GM13976 (cell line): ENCODE measurements at regions not wholly inside any gene's neighbourhood (a gene's known extent, or its start where the extent isn't known, plus 50 kb on each side); places are given as distances from the start of the nearest gene placed in this dataset.

Experiments
- DNase-seq: peaks from one replicate; pipeline ENCODE4 v3.0.0; 2012; ENCODE audit warnings: low spot score
- CTCF ChIP-seq: IDR thresholded peaks from 2 replicates; pipeline ENCODE4 v1.5.1; 2012; ENCODE audit warnings: borderline replicate concordance, mild to moderate bottlenecking; ENCODE audit not compliant: insufficient read depth; ENCODE audit errors: extremely low read depth, missing control alignments, control extremely low read depth
- in situ Hi-C: fragments of 300-500 bp; cut with MboI; formaldehyde crosslinking; loops from one replicate; pipeline ENCODE4 v1.12.0; 2022; ENCODE audit warnings: low sequenced_read_pairs, mixed read lengths, inconsistent platforms; ENCODE audit not compliant: unreplicated experiment

DNA sequence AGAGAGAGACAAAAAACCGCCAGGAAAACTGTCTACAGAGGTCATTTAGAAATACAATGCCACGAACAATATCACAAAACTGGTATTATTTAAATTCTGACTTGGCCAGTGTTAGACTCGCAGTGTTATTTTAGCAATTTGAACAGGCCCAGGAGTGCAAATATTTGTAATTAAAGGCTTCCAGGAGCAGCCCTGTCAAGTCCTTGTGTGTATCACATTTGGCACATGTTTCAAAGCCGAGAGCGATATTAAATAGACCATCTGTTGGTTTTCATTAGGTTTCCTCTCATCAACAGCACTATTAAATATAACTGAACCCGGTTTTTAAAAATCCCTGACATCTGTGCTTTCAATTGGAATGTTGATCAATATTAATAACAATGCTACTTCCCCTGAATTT lies 656.9 kb downstream of the TSN start:
- DNase-seq = no peak
- in situ Hi-C loops = no loop called here
- no peak for TF ChIP-seq CTCF

DNA sequence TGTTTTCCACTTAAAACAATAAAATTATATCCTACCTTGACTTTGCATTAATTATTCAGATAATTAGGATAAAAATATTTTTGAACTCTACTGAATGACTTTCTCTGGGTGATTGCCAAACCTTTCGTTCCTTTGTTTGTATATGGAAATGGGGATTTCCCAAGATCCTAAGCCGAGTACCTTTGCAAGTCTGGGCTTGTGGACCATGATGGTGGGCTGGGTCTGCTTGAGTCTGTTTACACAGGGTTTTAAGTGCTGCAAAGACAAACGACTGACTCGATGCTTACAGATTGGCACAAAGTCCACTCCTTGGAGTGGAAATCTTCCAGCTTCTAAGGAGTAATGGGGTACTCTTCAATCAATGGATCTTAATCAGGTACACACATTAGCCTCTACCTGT lies 659.5 kb downstream of the TSN start:
- no peak for DNase-seq
- TF ChIP-seq CTCF = no peak
- in situ Hi-C loops = no loop called here

DNA sequence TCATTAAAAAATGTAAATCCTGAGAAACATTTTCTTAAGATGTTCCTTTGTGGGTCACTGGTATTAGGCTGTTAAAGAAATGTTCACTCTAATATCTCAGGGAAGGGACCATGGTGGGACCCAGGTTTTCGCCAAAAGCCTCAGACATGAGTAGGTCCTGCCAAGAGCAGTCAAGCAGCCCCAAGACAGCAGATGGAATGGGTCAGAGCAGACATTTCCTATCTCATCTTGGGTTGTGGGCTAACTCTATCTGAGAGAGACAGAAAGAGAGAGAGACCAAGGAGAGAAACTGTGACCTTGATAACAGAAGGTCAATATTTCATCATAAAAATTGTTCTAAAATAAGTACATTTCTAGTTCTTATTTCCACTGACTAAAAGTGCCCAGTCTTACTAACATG lies 661.7 kb downstream of the TSN start:
- no peak for TF ChIP-seq CTCF
- in situ Hi-C loops = no loop called here

GRCh38 chr2:122421775-122422174 lies 666.3 kb downstream of the TSN start:
- in situ Hi-C loops = no loop called here
- no peak for DNase-seq
- TF ChIP-seq CTCF = no peak

More for the DNA sequence above, 661.7 kb downstream of the TSN start:
- DNase-seq = no peak

DNA sequence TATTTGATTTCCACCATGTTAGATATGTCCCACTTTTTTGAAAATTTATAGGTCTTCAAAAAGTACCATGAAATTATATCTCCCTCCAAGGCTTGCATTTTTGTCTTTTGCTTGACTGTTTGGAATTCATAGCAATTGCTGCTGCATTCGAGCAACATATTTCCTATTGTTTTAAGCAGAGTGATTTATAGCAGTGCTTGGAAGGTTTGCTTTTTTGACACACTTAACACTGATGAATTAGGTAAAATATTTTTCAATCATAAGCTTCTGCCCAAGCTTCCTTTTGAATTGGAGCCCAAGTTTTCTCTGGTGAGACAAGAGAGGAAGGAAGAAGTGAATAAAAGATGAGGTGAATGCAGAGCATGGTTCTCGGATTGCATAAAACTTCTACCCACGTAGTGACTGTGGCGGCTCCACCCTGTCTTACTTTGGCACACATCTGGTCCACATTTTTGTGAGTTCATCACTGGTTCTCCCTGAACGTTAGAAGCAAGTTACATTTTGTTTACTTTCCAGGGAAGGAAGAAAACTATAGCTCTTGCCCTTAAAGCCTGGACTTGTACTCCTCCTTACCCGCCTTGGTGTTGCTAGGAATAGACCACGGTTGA lies 667.0 kb downstream of the TSN start:
- in situ Hi-C loops = no loop called here
- no peak for DNase-seq
- no peak for TF ChIP-seq CTCF

DNA sequence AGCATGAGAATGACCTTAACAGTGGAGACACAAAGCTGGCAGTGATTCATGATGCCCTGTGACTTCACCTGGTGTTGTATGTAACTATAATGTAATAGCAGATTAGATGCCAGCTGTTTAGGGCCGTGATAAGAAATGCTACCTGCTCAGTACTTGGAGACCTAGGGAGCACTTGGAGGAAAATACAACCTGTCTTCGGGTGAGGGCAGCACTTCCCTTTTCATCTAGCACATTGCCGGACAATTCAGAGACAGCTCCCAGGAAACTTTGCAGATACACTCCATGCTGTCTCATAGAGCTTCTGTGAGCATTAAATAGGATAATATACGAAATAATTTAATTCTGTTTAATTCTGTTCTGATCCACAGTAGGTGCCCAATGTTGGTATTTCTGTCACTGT lies 668.5 kb downstream of the TSN start:
- TF ChIP-seq CTCF = no peak
- in situ Hi-C loops = no loop called here
- DNase-seq = no peak
